ENCODE measurements at regions not wholly inside any gene's neighbourhood (a gene's known extent, or its start where the extent isn't known, plus 50 kb on each side); places are given as distances from the start of the nearest gene placed in this dataset.

DNA sequence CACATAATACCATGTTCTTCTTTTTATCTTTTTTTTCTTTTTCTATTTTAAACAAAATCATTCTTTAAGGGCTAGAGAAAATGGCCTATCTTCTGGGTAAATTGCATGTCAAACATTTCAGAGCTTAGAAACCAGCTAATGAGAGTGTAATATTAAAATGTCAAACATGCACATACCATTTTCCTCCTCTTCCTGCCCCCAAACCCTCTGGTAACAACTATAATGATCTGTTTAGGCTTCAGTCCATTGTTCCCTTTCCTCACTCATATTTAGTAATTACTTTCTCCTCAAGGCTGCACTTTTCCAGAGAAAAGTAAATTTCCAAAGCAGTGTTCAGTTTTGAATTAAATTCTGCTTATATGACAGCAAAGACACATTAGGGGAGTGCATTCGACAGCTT is 224.3 kb upstream of the ROBO2 start:
- ChIA-PET POLR2A (no interaction called here), CTCF (no interaction called here)
- Histone ChIP-seq H3K4me3 (ENCODE audit: low read depth, low read length) (no peak overlapping the region), H3K4me1 (ENCODE audit: control insufficient read depth, insufficient read depth, low read length) (no peaks in the 10 kb centered on the region), H3K27ac (ENCODE audit: extremely low read depth, low read depth, low read length) (no peak overlapping the region), H3K36me3 (ENCODE audit: control insufficient read depth in 2 of 2, insufficient read depth in 1 of 2, low read length in 2 of 2) (no peaks in the 10 kb centered on the region), H3K9me3 (ENCODE audit: control insufficient read depth, insufficient read depth, low read depth, low read length) (no peaks in the 10 kb centered on the region)
- TF ChIP-seq ZNF132 (tag by site-specific recombination; IDR thresholded peaks at IDR 0.05; ENCODE audit: borderline replicate concordance) = no peak
- TF ChIP-seq ZNF404 (tag by site-specific recombination; IDR thresholded peaks at IDR 0.05) = no peak
- TF ChIP-seq ZNF292 (tag by site-specific recombination; IDR thresholded peaks at IDR 0.05; ENCODE audit: borderline replicate concordance, low read depth) = no peak

DNA sequence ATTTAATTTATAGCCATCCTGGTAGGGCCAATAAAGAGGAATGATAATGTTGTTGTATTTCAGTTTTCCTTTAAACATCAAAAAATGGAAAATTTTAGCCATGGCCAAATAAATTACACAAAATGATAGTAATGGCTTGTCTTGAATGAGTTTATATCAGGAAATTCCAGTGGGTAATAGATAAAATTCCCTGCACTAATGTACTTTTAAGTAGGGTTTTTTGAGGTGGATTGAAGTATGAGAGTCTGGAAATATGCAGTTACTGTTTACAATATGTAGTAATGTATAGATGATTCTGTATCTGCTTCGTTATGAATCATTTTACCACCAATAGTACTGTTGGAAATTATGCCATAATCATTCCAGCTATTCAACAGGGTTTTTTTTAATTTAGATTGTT is 219.4 kb upstream of the ROBO2 start:
- no peaks in the 10 kb centered on the region for H3K36me3 ChIP-seq (ENCODE audit: control insufficient read depth in 2 of 2, insufficient read depth in 1 of 2, low read length in 2 of 2)
- POLR2A ChIA-PET = no interaction called here
- no peak overlapping the region for H3K4me3 ChIP-seq (ENCODE audit: low read depth, low read length)
- no peaks in the 10 kb centered on the region for H3K9me3 ChIP-seq (ENCODE audit: control insufficient read depth, insufficient read depth, low read depth, low read length)
- H3K27ac ChIP-seq (ENCODE audit: extremely low read depth, low read depth, low read length) = no peak overlapping the region
- TF ChIP-seq, protein P1, sequence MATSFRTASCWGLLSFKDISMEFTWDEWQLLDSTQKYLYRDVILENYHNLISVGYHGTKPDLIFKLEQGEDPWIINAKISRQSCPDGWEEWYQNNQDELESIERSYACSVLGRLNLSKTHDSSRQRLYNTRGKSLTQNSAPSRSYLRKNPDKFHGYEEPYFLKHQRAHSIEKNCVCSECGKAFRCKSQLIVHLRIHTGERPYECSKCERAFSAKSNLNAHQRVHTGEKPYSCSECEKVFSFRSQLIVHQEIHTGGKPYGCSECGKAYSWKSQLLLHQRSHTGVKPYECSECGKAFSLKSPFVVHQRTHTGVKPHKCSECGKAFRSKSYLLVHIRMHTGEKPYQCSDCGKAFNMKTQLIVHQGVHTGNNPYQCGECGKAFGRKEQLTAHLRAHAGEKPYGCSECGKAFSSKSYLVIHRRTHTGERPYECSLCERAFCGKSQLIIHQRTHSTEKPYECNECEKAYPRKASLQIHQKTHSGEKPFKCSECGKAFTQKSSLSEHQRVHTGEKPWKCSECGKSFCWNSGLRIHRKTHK (tag by site-specific recombination; IDR thresholded peaks at IDR 0.05) = no peak
- TF ChIP-seq ZNF366 (tag by site-specific recombination; conservative IDR thresholded peaks at IDR 0.05) = no peak
- no peak for TF ChIP-seq KLF9 (tag by site-specific recombination; IDR thresholded peaks at IDR 0.05; ENCODE audit: low read depth)
- no peak for TF ChIP-seq ZNF423 (tag by site-specific recombination; IDR thresholded peaks at IDR 0.05)
- TF ChIP-seq ZFP41 (tag by site-specific recombination; IDR thresholded peaks at IDR 0.05; ENCODE audit: borderline replicate concordance) = no peak
- no peak for TF ChIP-seq ZNF239 (tag by site-specific recombination; IDR thresholded peaks at IDR 0.05)
- TF ChIP-seq, protein P2, sequence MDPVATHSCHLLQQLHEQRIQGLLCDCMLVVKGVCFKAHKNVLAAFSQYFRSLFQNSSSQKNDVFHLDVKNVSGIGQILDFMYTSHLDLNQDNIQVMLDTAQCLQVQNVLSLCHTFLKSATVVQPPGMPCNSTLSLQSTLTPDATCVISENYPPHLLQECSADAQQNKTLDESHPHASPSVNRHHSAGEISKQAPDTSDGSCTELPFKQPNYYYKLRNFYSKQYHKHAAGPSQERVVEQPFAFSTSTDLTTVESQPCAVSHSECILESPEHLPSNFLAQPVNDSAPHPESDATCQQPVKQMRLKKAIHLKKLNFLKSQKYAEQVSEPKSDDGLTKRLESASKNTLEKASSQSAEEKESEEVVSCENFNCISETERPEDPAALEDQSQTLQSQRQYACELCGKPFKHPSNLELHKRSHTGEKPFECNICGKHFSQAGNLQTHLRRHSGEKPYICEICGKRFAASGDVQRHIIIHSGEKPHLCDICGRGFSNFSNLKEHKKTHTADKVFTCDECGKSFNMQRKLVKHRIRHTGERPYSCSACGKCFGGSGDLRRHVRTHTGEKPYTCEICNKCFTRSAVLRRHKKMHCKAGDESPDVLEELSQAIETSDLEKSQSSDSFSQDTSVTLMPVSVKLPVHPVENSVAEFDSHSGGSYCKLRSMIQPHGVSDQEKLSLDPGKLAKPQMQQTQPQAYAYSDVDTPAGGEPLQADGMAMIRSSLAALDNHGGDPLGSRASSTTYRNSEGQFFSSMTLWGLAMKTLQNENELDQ (tag by site-specific recombination; IDR thresholded peaks at IDR 0.05; ENCODE audit: low read depth) = no peak
- TF ChIP-seq RBAK (tag by site-specific recombination; IDR thresholded peaks at IDR 0.05) = no peak
- no peak for TF ChIP-seq ZFHX2 (tag by site-specific recombination; conservative IDR thresholded peaks at IDR 0.05)
- no peak for TF ChIP-seq ZNF404 (tag by site-specific recombination; IDR thresholded peaks at IDR 0.05)
- TF ChIP-seq ZNF416 (tag by site-specific recombination; IDR thresholded peaks at IDR 0.05) = no peak
- TF ChIP-seq ZNF701 (tag by site-specific recombination; IDR thresholded peaks at IDR 0.05) = no peak
- no peak for TF ChIP-seq ZNF202 (tag by site-specific recombination; IDR thresholded peaks at IDR 0.05; ENCODE audit: borderline replicate concordance)
- TF ChIP-seq ZNF76 (tag by site-specific recombination; IDR thresholded peaks at IDR 0.05; ENCODE audit: borderline replicate concordance, low read depth) = no peak
- no peak for TF ChIP-seq SALL2 (tag by site-specific recombination; IDR thresholded peaks at IDR 0.05; ENCODE audit: borderline replicate concordance)
- no peak for TF ChIP-seq ZNF621 (tag by site-specific recombination; IDR thresholded peaks at IDR 0.05)
- no peak for TF ChIP-seq ZNF654 (tag by site-specific recombination; IDR thresholded peaks at IDR 0.05; ENCODE audit: low read depth)
- no peak for TF ChIP-seq ZNF549 (tag by site-specific recombination; IDR thresholded peaks at IDR 0.05)
- CTCF ChIA-PET = no interaction called here
- no peaks in the 10 kb centered on the region for H3K4me1 ChIP-seq (ENCODE audit: control insufficient read depth, insufficient read depth, low read length)
